ENCODE measurements at regions not wholly inside any gene's neighbourhood (a gene's known extent, or its start where the extent isn't known, plus 50 kb on each side); places are given as distances from the start of the nearest gene placed in this dataset.

GRCh38 chr13:105725887-105726286 lies 809.6 kb downstream of the EFNB2 start:
- no peak overlapping the region for H2AFZ ChIP-seq (ENCODE audit: low read length)
- H3K4me3 ChIP-seq (ENCODE audit: low read depth, low read length, poor library complexity, severe bottlenecking): no peak overlapping the region
- H3K9me3 ChIP-seq (ENCODE audit: low read length): no peaks in the 10 kb centered on the region
- H3K27me3 ChIP-seq (ENCODE audit: insufficient read depth, low read length): no peaks in the 10 kb centered on the region
- TF ChIP-seq, protein P1, sequence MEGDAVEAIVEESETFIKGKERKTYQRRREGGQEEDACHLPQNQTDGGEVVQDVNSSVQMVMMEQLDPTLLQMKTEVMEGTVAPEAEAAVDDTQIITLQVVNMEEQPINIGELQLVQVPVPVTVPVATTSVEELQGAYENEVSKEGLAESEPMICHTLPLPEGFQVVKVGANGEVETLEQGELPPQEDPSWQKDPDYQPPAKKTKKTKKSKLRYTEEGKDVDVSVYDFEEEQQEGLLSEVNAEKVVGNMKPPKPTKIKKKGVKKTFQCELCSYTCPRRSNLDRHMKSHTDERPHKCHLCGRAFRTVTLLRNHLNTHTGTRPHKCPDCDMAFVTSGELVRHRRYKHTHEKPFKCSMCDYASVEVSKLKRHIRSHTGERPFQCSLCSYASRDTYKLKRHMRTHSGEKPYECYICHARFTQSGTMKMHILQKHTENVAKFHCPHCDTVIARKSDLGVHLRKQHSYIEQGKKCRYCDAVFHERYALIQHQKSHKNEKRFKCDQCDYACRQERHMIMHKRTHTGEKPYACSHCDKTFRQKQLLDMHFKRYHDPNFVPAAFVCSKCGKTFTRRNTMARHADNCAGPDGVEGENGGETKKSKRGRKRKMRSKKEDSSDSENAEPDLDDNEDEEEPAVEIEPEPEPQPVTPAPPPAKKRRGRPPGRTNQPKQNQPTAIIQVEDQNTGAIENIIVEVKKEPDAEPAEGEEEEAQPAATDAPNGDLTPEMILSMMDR (IDR thresholded peaks at IDR 0.05; ENCODE audit: low read length): no peak
- no peak for TF ChIP-seq EZH2 (IDR thresholded peaks at IDR 0.05; ENCODE audit: borderline replicate concordance, low read length)
- no peaks in the 10 kb centered on the region for H3K79me2 ChIP-seq (ENCODE audit: insufficient read depth, low read length)
- H3K4me2 ChIP-seq (ENCODE audit: low read length): no peak overlapping the region
- H3F3A ChIP-seq (ENCODE audit: insufficient read depth, low read length): no peaks in the 10 kb centered on the region
- no peaks in the 10 kb centered on the region for H4K20me1 ChIP-seq (ENCODE audit: insufficient read depth, low read length)
- no peaks in the 10 kb centered on the region for H3K36me3 ChIP-seq (ENCODE audit: insufficient read depth, low read length)
- H3K4me1 ChIP-seq (ENCODE audit: insufficient read depth, low read length, severe bottlenecking): no peaks in the 10 kb centered on the region
- no peak overlapping the region for H3K9ac ChIP-seq (ENCODE audit: low read length)
- no peak overlapping the region for H3K27ac ChIP-seq (ENCODE audit: low read depth, low read length, poor library complexity, severe bottlenecking)
- H3K9me2 ChIP-seq (ENCODE audit: low read depth, low read length): no peaks in the 10 kb centered on the region

DNA sequence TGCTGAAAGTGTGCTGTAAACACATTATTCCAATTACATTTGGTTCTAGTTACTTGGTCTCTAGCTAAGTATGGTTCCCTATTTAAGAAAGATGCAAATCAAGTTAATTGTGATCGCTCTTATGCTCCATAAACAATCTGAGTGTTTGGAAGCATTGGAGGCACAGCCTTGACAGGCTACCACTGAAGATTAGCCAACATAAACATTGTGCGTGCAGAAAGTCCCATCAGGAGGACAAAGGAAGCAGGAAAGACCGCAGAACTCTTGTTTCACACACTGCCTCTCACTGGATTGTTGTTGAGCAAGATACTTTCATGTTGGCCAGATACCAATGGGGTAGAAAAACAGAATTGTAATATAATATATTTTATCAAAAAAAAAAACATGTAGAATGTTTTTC lies 814.4 kb downstream of the EFNB2 start:
- TF ChIP-seq EZH2 (IDR thresholded peaks at IDR 0.05; ENCODE audit: borderline replicate concordance, low read length): no peak
- TF ChIP-seq, protein P1 (IDR thresholded peaks at IDR 0.05; ENCODE audit: low read length): no peak
- Histone ChIP-seq H3K9ac (ENCODE audit: low read length) (no peak overlapping the region), H3K9me2 (ENCODE audit: low read depth, low read length) (no peaks in the 10 kb centered on the region), H3K27ac (ENCODE audit: low read depth, low read length, poor library complexity, severe bottlenecking) (no peak overlapping the region), H3F3A (ENCODE audit: insufficient read depth, low read length) (no peaks in the 10 kb centered on the region), H3K9me3 (ENCODE audit: low read length) (no peaks in the 10 kb centered on the region), H3K4me1 (ENCODE audit: insufficient read depth, low read length, severe bottlenecking) (no peaks in the 10 kb centered on the region), H3K4me2 (ENCODE audit: low read length) (no peak overlapping the region), H4K20me1 (ENCODE audit: insufficient read depth, low read length) (no peaks in the 10 kb centered on the region), H2AFZ (ENCODE audit: low read length) (no peak overlapping the region), H3K27me3 (ENCODE audit: insufficient read depth, low read length) (no peaks in the 10 kb centered on the region), H3K36me3 (ENCODE audit: insufficient read depth, low read length) (no peaks in the 10 kb centered on the region), H3K4me3 (ENCODE audit: low read depth, low read length, poor library complexity, severe bottlenecking) (no peak overlapping the region), H3K79me2 (ENCODE audit: insufficient read depth, low read length) (no peaks in the 10 kb centered on the region)

GRCh38 chr13:105719859-105720258 lies 815.6 kb downstream of the EFNB2 start:
- H3K9me3 ChIP-seq (ENCODE audit: low read length): no peaks in the 10 kb centered on the region
- no peak overlapping the region for H2AFZ ChIP-seq (ENCODE audit: low read length)
- H3K4me2 ChIP-seq (ENCODE audit: low read length): no peak overlapping the region
- H3F3A ChIP-seq (ENCODE audit: insufficient read depth, low read length): no peaks in the 10 kb centered on the region
- H3K4me1 ChIP-seq (ENCODE audit: insufficient read depth, low read length, severe bottlenecking): no peaks in the 10 kb centered on the region
- H3K27ac ChIP-seq (ENCODE audit: low read depth, low read length, poor library complexity, severe bottlenecking): no peak overlapping the region
- no peak overlapping the region for H3K9ac ChIP-seq (ENCODE audit: low read length)
- no peak for TF ChIP-seq EZH2 (IDR thresholded peaks at IDR 0.05; ENCODE audit: borderline replicate concordance, low read length)
- TF ChIP-seq, protein P1 (IDR thresholded peaks at IDR 0.05; ENCODE audit: low read length): no peak
- no peaks in the 10 kb centered on the region for H3K36me3 ChIP-seq (ENCODE audit: insufficient read depth, low read length)
- H4K20me1 ChIP-seq (ENCODE audit: insufficient read depth, low read length): no peaks in the 10 kb centered on the region
- H3K9me2 ChIP-seq (ENCODE audit: low read depth, low read length): no peaks in the 10 kb centered on the region
- no peak overlapping the region for H3K4me3 ChIP-seq (ENCODE audit: low read depth, low read length, poor library complexity, severe bottlenecking)
- H3K27me3 ChIP-seq (ENCODE audit: insufficient read depth, low read length): no peaks in the 10 kb centered on the region
- H3K79me2 ChIP-seq (ENCODE audit: insufficient read depth, low read length): no peaks in the 10 kb centered on the region
